Gastrocnemius medialis (tissue), 4 donors: ENCODE measurements at regions not wholly inside any gene's neighbourhood (a gene's known extent, or its start where the extent isn't known, plus 50 kb on each side); places are given as distances from the start of the nearest gene placed in this dataset.

Experiments used
- ATAC-seq, 2 donors: fragments of 150-250 bp; one replicate each; pipeline ENCODE4 v1.9.1; 2016
- DNase-seq, 2 donors: peaks; one replicate each; pipeline ENCODE4 v3.0.0-alpha.2; 2019
- H3K27ac ChIP-seq, 4 donors: fragments of 200-600 bp; sonication (generic); 1 replicate in 1 of 4; 2 replicates in 3 of 4; pipeline ENCODE4 v1.5.1; 2016 to 2018; ENCODE audit warnings: mild to moderate bottlenecking in 2 of 4, moderate library complexity in 1 of 4
- H3K27me3 ChIP-seq, 3 donors: fragments of 200-600 bp; sonication (generic) in 2 of 3; 1 replicate in 1 of 3; 2 replicates in 2 of 3; pipeline versions ENCODE4 v1.5.1 to v1.6.0; 2016 to 2019; ENCODE audit warnings: mild to moderate bottlenecking in 1 of 3, moderate library complexity in 1 of 3
- H3K36me3 ChIP-seq, 2 donors: fragments of 200-600 bp; sonication (generic) in 1 of 2; one replicate each; pipeline ENCODE4 v1.5.1; 2017 to 2018
- H3K4me1 ChIP-seq, 2 donors: fragments of 200-600 bp; sonication (generic) in 1 of 2; one replicate each; pipeline ENCODE4 v1.5.1; 2016 to 2017; ENCODE audit warnings: mild to moderate bottlenecking in 2 of 2
- H3K4me3 ChIP-seq, 4 donors: fragments of 200-600 bp; sonication (generic) in 3 of 4; 1 replicate in 1 of 4; 2 replicates in 3 of 4; pipeline ENCODE4 v1.5.1; 2016 to 2019; ENCODE audit warnings: mild to moderate bottlenecking in 2 of 4
- H3K9me3 ChIP-seq, 3 donors: fragments of 200-600 bp; sonication (generic) in 2 of 3; 1 replicate in 1 of 3; 2 replicates in 2 of 3; pipeline ENCODE4 v1.5.1; 2016 to 2019
- POLR2A ChIP-seq, 2 donors: fragments of 450-650 bp; IDR thresholded peaks; one replicate each; pipeline ENCODE4 v1.6.1; 2017; ENCODE audit warnings: antibody characterized with exemption in 2 of 2, mild to moderate bottlenecking in 2 of 2, moderate library complexity in 2 of 2
- in situ Hi-C, 4 donors: fragments of 200-750 bp; cut with MboI; loops; one replicate each; pipeline versions ENCODE4 v1.15.0 to v1.8.0; 2017; ENCODE audit warnings: low sequenced_read_pairs in 4 of 4
- intact Hi-C: fragments of 100-400 bp; cut with DNase I; formaldehyde crosslinking; loops from one replicate; pipeline ENCODE4 v1.15.1; 2023; ENCODE audit warnings: low total_unique reads
- TF ChIP-seq, protein P1 (sequence below), 5 experiments: fragments of 450-650 bp in 3 of 5; fragments of 200-600 bp in 2 of 5; sonication (generic) in 2 of 5; IDR thresholded peaks in 4 of 5; conservative IDR thresholded peaks in 1 of 5; 1 replicate in 4 of 5; 2 replicates in 1 of 5; pipeline ENCODE4 v1.5.1; 2016 to 2019; ENCODE audit warnings: antibody characterized with exemption in 5 of 5, mild to moderate bottlenecking in 3 of 5, moderate library complexity in 3 of 5

DNA sequence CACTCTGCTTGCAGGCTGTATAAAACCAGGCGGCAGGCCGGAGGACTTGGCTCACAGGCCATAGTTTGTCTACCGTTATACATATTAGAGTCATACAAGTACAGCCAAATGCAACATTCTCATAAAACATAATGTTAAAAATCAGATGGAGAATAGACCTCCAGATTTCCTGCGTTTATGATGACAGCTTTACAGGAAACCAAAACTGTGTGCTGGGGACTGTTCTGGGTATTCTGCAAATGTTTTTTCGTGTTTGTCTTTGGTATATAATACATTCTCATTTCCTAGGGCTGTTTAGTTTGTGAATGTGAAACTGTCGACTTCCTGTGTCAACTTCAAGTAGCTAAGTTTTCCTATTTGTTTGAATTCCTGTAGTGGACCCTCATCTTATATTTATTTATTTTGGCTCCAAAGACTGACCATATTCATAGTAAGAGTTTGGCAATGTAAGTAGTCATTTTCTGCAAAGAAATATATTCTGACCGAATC lies 79.5 kb upstream of the FAM9C start:
- intact Hi-C loops (no loop called here), in situ Hi-C loops (no loop called here)
- TF ChIP-seq POLR2A (IDR thresholded peaks at IDR 0.05): no peak
- TF ChIP-seq, protein P1, sequence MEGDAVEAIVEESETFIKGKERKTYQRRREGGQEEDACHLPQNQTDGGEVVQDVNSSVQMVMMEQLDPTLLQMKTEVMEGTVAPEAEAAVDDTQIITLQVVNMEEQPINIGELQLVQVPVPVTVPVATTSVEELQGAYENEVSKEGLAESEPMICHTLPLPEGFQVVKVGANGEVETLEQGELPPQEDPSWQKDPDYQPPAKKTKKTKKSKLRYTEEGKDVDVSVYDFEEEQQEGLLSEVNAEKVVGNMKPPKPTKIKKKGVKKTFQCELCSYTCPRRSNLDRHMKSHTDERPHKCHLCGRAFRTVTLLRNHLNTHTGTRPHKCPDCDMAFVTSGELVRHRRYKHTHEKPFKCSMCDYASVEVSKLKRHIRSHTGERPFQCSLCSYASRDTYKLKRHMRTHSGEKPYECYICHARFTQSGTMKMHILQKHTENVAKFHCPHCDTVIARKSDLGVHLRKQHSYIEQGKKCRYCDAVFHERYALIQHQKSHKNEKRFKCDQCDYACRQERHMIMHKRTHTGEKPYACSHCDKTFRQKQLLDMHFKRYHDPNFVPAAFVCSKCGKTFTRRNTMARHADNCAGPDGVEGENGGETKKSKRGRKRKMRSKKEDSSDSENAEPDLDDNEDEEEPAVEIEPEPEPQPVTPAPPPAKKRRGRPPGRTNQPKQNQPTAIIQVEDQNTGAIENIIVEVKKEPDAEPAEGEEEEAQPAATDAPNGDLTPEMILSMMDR (IDR thresholded peaks at IDR 0.05 in 4 of 5, conservative IDR thresholded peaks at IDR 0.05 in 1 of 5): no peak
- no peaks in the 10 kb centered on the region for H3K4me1 ChIP-seq
- no peak overlapping the region for H3K27ac ChIP-seq
- no peak overlapping the region for H3K4me3 ChIP-seq
- H3K36me3 ChIP-seq: no peaks in the 10 kb centered on the region
- H3K27me3 ChIP-seq: no peaks in the 10 kb centered on the region
- no peaks in the 10 kb centered on the region for H3K9me3 ChIP-seq
- ATAC-seq: no peak
- DNase-seq: no peak

DNA sequence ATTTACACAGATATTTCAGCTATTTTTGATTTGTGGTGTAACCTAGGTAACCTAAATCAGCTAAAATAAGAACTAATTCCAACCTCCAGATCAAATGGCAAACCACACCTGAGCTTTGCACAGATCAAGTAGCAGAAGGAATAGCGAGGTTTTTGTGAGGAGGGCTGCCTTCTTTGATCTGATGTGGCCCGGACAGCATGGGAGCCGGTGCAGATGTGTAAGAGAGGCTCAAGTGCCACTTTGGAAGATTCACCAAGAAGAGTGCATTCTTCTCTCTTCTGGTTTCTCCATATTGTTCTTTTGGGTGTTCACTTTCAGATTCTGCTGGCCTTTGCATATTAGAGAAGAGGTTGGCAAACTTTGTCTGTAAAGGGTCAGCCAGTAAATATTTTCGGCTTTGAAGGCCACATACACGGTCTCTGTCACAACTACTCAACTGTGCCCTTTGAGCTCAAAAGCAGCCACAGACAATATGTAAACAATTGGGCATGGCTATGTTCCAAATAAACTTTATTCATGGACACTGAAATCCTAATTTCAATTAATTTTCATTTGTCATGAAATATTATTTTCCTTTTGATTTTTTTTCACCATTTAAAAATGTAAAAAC lies 78.9 kb upstream of the FAM9C start:
- Histone ChIP-seq H3K36me3 (no peaks in the 10 kb centered on the region), H3K9me3 (no peaks in the 10 kb centered on the region), H3K4me1 (no peaks in the 10 kb centered on the region), H3K4me3 (no peak overlapping the region), H3K27me3 (no peaks in the 10 kb centered on the region), H3K27ac (no peak overlapping the region)
- no peak for ATAC-seq
- in situ Hi-C loops: no loop called here
- TF ChIP-seq, protein P1 (IDR thresholded peaks at IDR 0.05 in 4 of 5, conservative IDR thresholded peaks at IDR 0.05 in 1 of 5): no peak
- TF ChIP-seq POLR2A (IDR thresholded peaks at IDR 0.05): no peak
- intact Hi-C loops: no loop called here
- DNase-seq: no peak

DNA sequence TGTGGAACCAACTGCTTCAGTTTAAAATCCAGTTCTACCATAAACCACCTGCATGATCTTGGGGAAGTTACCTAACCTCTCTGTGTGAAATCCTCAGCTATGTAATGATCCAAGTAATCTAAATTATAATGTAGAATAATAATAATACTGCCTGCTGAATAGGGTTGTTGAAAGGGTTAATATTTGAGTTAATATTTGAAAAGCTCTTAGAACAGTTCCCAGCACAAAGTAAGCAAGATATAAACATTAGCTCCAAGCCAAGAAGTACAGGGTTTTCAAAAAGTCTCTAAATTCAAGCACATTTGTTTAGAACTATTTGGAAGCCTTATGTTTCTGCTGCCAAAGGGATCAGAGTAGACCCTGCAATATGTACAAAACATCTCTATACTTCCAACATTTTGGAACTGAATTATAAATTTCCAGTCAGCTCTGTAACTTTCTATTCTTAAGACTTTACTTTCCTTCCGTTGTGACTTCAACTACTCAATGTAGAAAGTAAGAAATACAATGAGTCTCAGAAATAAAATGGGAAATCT lies 76.7 kb upstream of the FAM9C start:
- Histone ChIP-seq H3K27ac (no peak overlapping the region), H3K9me3 (no peaks in the 10 kb centered on the region), H3K27me3 (no peaks in the 10 kb centered on the region), H3K4me1 (no peaks in the 10 kb centered on the region), H3K4me3 (no peak overlapping the region), H3K36me3 (no peaks in the 10 kb centered on the region)
- TF ChIP-seq, protein P1 (IDR thresholded peaks at IDR 0.05 in 4 of 5, conservative IDR thresholded peaks at IDR 0.05 in 1 of 5): no peak
- no peak for TF ChIP-seq POLR2A (IDR thresholded peaks at IDR 0.05)
- ATAC-seq (no peak), DNase-seq (no peak)
- intact Hi-C loops (no loop called here), in situ Hi-C loops (no loop called here)

DNA sequence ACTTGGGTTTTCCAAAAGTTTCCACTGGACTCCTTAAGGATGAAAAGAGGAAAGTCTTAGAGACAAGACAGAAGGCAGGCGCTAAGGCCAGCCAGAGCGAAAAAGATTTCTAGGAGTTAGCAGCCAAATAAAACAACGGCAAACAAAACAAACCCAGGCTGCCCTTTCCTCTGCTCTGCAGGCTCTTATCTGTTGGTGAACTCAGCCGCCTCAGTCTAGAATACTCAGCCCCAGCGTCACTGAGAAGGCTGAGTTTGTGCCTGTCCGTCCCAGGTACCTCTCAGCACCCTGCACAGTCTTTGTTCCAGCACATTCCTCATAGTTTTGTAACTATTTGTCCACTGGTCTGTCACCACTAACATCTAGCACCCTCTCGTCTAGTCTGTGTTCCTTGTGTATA lies 75.6 kb upstream of the FAM9C start:
- in situ Hi-C loops: no loop called here
- Histone ChIP-seq H3K27ac (peak overlapping the region in 2 of 4 donors; percentile 8 to 57), H3K27me3 (no peaks in the 10 kb centered on the region), H3K9me3 (no peaks in the 10 kb centered on the region), H3K4me3 (no peak overlapping the region), H3K36me3 (no peaks in the 10 kb centered on the region), H3K4me1 (no peaks in the 10 kb centered on the region)
- ATAC-seq: no peak
- intact Hi-C loops: no loop called here
- TF ChIP-seq, protein P1 (IDR thresholded peaks at IDR 0.05 in 4 of 5, conservative IDR thresholded peaks at IDR 0.05 in 1 of 5): no peak
- TF ChIP-seq POLR2A (IDR thresholded peaks at IDR 0.05): no peak
- no peak for DNase-seq
